Right lobe of liver (tissue), 4 donors: ENCODE measurements at regions not wholly inside any gene's neighbourhood (a gene's known extent, or its start where the extent isn't known, plus 50 kb on each side); places are given as distances from the start of the nearest gene placed in this dataset.

Experiments used
- CTCF ChIP-seq, 4 donors: fragments of 200-600 bp in 3 of 4; fragments of 450-650 bp in 1 of 4; IDR thresholded peaks; one replicate each; pipeline versions ENCODE4 v1.5.1 to v1.8.0; 2016 to 2022; ENCODE audit warnings: antibody characterized with exemption in 4 of 4, mild to moderate bottlenecking in 2 of 4
- POLR2A ChIP-seq: fragments of 450-650 bp; IDR thresholded peaks from one replicate; pipeline ENCODE4 v1.6.1; 2017; ENCODE audit warnings: antibody characterized with exemption, mild to moderate bottlenecking
- donor health status: DM: no; HTN: no; CAD: no.
- donor health status: DM: no; HTN: no; CAD: no.
- donor health status: DM: no; HTN: yes; CAD: no.

GRCh38 chr13:94878602-94879165, 166.3 kb upstream of the SOX21 start:
- TF ChIP-seq CTCF (IDR thresholded peaks at IDR 0.05) (no peak), POLR2A (no peak)
